ENCODE measurements at regions not wholly inside any gene's neighbourhood (a gene's known extent, or its start where the extent isn't known, plus 50 kb on each side); places are given as distances from the start of the nearest gene placed in this dataset.

- H3K4me3 ChIP-seq (ENCODE audit: low read depth in 1 of 3, low read length in 3 of 3): no peak overlapping the region
- no peak for DNase-seq (ENCODE audit: low spot score)
- H3K4me1 ChIP-seq (ENCODE audit: control insufficient read depth in 4 of 4, insufficient read depth in 4 of 4, low read length in 3 of 4): no peaks in the 10 kb centered on the region
- TF ChIP-seq RAD21 (IDR thresholded peaks at IDR 0.05): no peak
- no peak for TF ChIP-seq JUND (IDR thresholded peaks at IDR 0.05)
- no peak for TF ChIP-seq RXRA (IDR thresholded peaks at IDR 0.05)
- TF ChIP-seq, protein P1, sequence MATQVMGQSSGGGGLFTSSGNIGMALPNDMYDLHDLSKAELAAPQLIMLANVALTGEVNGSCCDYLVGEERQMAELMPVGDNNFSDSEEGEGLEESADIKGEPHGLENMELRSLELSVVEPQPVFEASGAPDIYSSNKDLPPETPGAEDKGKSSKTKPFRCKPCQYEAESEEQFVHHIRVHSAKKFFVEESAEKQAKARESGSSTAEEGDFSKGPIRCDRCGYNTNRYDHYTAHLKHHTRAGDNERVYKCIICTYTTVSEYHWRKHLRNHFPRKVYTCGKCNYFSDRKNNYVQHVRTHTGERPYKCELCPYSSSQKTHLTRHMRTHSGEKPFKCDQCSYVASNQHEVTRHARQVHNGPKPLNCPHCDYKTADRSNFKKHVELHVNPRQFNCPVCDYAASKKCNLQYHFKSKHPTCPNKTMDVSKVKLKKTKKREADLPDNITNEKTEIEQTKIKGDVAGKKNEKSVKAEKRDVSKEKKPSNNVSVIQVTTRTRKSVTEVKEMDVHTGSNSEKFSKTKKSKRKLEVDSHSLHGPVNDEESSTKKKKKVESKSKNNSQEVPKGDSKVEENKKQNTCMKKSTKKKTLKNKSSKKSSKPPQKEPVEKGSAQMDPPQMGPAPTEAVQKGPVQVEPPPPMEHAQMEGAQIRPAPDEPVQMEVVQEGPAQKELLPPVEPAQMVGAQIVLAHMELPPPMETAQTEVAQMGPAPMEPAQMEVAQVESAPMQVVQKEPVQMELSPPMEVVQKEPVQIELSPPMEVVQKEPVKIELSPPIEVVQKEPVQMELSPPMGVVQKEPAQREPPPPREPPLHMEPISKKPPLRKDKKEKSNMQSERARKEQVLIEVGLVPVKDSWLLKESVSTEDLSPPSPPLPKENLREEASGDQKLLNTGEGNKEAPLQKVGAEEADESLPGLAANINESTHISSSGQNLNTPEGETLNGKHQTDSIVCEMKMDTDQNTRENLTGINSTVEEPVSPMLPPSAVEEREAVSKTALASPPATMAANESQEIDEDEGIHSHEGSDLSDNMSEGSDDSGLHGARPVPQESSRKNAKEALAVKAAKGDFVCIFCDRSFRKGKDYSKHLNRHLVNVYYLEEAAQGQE (IDR thresholded peaks at IDR 0.05): no peak
- no peak for TF ChIP-seq EGR1 (IDR thresholded peaks at IDR 0.05; ENCODE audit: low read depth in 2 of 2)
- no peak for TF ChIP-seq TAF1 (conservative IDR thresholded peaks at IDR 0.05)
- no peak for TF ChIP-seq HNF4A (conservative IDR thresholded peaks at IDR 0.05)
- TF ChIP-seq, protein P2, sequence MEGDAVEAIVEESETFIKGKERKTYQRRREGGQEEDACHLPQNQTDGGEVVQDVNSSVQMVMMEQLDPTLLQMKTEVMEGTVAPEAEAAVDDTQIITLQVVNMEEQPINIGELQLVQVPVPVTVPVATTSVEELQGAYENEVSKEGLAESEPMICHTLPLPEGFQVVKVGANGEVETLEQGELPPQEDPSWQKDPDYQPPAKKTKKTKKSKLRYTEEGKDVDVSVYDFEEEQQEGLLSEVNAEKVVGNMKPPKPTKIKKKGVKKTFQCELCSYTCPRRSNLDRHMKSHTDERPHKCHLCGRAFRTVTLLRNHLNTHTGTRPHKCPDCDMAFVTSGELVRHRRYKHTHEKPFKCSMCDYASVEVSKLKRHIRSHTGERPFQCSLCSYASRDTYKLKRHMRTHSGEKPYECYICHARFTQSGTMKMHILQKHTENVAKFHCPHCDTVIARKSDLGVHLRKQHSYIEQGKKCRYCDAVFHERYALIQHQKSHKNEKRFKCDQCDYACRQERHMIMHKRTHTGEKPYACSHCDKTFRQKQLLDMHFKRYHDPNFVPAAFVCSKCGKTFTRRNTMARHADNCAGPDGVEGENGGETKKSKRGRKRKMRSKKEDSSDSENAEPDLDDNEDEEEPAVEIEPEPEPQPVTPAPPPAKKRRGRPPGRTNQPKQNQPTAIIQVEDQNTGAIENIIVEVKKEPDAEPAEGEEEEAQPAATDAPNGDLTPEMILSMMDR (IDR thresholded peaks at IDR 0.05; ENCODE audit: low read depth, low read length, missing input control): no peak
- no peak for TF ChIP-seq YY1 (IDR thresholded peaks at IDR 0.05)
- TF ChIP-seq SP1 (IDR thresholded peaks at IDR 0.05): no peak
- TF ChIP-seq FOXA1 (IDR thresholded peaks at IDR 0.05): no peak
- TF ChIP-seq, protein P3, sequence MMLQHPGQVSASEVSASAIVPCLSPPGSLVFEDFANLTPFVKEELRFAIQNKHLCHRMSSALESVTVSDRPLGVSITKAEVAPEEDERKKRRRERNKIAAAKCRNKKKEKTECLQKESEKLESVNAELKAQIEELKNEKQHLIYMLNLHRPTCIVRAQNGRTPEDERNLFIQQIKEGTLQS (IDR thresholded peaks at IDR 0.05): no peak
- no peak for TF ChIP-seq MAX (IDR thresholded peaks at IDR 0.05)
- no peak for TF ChIP-seq NR2F2 (IDR thresholded peaks at IDR 0.05)
- TF ChIP-seq, protein P4, sequence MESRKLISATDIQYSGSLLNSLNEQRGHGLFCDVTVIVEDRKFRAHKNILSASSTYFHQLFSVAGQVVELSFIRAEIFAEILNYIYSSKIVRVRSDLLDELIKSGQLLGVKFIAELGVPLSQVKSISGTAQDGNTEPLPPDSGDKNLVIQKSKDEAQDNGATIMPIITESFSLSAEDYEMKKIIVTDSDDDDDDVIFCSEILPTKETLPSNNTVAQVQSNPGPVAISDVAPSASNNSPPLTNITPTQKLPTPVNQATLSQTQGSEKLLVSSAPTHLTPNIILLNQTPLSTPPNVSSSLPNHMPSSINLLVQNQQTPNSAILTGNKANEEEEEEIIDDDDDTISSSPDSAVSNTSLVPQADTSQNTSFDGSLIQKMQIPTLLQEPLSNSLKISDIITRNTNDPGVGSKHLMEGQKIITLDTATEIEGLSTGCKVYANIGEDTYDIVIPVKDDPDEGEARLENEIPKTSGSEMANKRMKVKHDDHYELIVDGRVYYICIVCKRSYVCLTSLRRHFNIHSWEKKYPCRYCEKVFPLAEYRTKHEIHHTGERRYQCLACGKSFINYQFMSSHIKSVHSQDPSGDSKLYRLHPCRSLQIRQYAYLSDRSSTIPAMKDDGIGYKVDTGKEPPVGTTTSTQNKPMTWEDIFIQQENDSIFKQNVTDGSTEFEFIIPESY (IDR thresholded peaks at IDR 0.05): no peak
- H3K36me3 ChIP-seq (ENCODE audit: control insufficient read depth in 4 of 4, insufficient read depth in 3 of 4, low read depth in 1 of 4, low read length in 3 of 4): no peaks in the 10 kb centered on the region
- H3K9me3 ChIP-seq (ENCODE audit: control insufficient read depth in 4 of 4, low read length in 3 of 4): peaks cover 0 to 9% (median 1%) of the 10 kb centered on the region in 4 donors
- 76% methylated on average over 3 of the region's 3 CpGs for WGBS
- no peak overlapping the region for H3K27ac ChIP-seq (ENCODE audit: low read depth in 1 of 2, low read length in 2 of 2)
- H3K9ac ChIP-seq (ENCODE audit: low read depth in 1 of 2, low read length in 2 of 2): no peak overlapping the region
- H3K27me3 ChIP-seq (ENCODE audit: control insufficient read depth in 4 of 4, insufficient read depth in 4 of 4, low read length in 3 of 4): no peaks in the 10 kb centered on the region
Measured at GRCh38 chr1:217036757-217037156, 313.5 kb upstream of the ESRRG start.

DNA sequence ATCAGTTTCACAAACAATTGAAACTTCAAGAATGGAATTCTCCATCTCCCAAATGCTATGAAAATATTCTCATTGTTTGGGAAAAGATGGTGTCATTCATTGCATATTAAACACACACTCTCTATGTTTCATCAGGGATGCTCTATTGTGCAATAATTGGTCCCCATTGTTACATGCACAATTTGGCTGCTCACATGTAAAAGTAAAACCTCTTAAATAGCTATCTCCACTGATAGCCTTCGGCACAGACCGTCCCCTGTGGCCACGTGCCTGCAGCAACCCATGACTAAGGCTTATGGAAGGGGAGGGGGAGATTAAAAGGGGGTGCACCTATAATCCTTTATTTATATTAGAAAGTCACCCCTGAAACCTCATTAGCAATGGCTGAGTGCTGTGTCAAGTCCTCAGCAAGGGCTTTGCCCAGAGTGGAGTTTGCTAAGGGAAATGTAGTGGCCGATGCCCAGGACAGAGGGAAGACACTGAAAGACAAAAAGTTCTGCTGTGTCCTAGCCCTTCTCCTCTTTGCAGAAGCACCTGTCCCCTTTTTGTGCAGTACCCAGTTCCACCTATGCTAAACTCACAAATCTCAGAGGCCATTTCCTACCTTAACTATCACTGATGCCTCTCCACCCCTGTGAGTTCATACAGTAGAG, 309.6 kb upstream of the ESRRG start:
- no peak for DNase-seq (ENCODE audit: low spot score)
- 90% methylated on average over 4 of the region's 4 CpGs for WGBS
- no peaks in the 10 kb centered on the region for H3K27me3 ChIP-seq (ENCODE audit: control insufficient read depth in 4 of 4, insufficient read depth in 4 of 4, low read length in 3 of 4)
- H3K9me3 ChIP-seq (ENCODE audit: control insufficient read depth in 4 of 4, low read length in 3 of 4): no peaks in the 10 kb centered on the region
- H3K36me3 ChIP-seq (ENCODE audit: control insufficient read depth in 4 of 4, insufficient read depth in 3 of 4, low read depth in 1 of 4, low read length in 3 of 4): no peaks in the 10 kb centered on the region
- H3K27ac ChIP-seq (ENCODE audit: low read depth in 1 of 2, low read length in 2 of 2): no peak overlapping the region
- no peak overlapping the region for H3K9ac ChIP-seq (ENCODE audit: low read depth in 1 of 2, low read length in 2 of 2)
- H3K4me3 ChIP-seq (ENCODE audit: low read depth in 1 of 3, low read length in 3 of 3): no peak overlapping the region
- H3K4me1 ChIP-seq (ENCODE audit: control insufficient read depth in 4 of 4, insufficient read depth in 4 of 4, low read length in 3 of 4): no peaks in the 10 kb centered on the region
- TF ChIP-seq HNF4A (conservative IDR thresholded peaks at IDR 0.05) (no peak), SP1 (IDR thresholded peaks at IDR 0.05) (no peak), FOXA2 (IDR thresholded peaks at IDR 0.05) (no peak), NR2F2 (IDR thresholded peaks at IDR 0.05) (no peak), YY1 (IDR thresholded peaks at IDR 0.05) (no peak), HNF4G (IDR thresholded peaks at IDR 0.05) (no peak)
- TF ChIP-seq, protein P3 (IDR thresholded peaks at IDR 0.05): no peak
- TF ChIP-seq, protein P1 (IDR thresholded peaks at IDR 0.05): no peak
- TF ChIP-seq, protein P2 (IDR thresholded peaks at IDR 0.05; ENCODE audit: low read depth, low read length, missing input control): no peak
